Right renal pelvis (tissue), 4 donors: ENCODE measurements at regions not wholly inside any gene's neighbourhood (a gene's known extent, or its start where the extent isn't known, plus 50 kb on each side); places are given as distances from the start of the nearest gene placed in this dataset.
A peak's percentile ranks its signal among the peaks of the same experiment; 100 is the strongest.

Experiments used
- DNase-seq, 4 donors: peaks; one replicate each; pipeline ENCODE4 v3.0.0-alpha.2; 2013; ENCODE audit warnings: low read depth in 4 of 4, low spot score in 3 of 4, missing footprints in 1 of 4

- no peak for DNase-seq
Observed at GRCh38 chr3:24829629-24830229, 335.1 kb upstream of the THRB start.

- no peak for DNase-seq
Observed at GRCh38 chr3:24830230-24831152, 335.8 kb upstream of the THRB start.

DNA sequence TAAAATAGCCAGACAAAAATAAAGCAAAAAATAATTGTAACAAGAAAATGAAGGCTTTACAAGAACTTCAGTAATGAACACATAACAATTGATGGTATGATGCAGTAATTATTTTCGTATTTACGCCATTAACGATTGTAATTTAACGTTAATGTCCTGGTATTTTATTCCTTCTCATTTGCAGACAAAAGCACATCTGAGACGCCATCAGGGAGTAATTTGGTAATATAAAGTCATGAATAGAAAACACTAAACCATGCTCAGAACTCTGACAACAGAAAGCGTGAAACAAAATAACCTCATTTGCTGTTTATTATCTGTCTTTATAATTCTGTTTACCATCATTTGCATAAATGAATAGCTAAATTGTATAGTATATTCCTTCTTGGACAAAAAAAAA lies 336.6 kb upstream of the THRB start:
- DNase-seq = no peak

- no peak for DNase-seq
Observed at GRCh38 chr3:24832891-24833290, 338.2 kb upstream of the THRB start.

DNA sequence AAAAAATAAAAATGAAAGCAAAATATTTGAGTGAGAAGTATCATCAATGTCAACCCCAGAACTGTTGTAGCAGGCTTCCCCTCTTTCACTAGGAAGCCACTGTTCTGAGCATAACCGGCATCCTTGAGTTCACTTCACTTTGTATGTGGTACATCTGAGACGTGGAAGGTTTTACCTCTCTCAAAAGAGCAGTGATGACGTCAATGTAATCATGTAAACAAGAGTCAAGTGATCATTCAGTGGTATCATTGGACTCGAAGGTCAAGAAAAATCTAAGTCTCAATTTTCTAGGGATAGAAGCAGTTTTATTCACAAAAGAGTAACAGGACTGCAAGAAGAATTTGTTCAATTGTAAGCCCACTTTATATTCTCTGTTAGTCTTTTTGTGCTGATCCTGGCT lies 339.8 kb upstream of the THRB start:
- no peak for DNase-seq

- no peak for DNase-seq
Observed at GRCh38 chr3:24835510-24835909, 340.9 kb upstream of the THRB start.

DNA sequence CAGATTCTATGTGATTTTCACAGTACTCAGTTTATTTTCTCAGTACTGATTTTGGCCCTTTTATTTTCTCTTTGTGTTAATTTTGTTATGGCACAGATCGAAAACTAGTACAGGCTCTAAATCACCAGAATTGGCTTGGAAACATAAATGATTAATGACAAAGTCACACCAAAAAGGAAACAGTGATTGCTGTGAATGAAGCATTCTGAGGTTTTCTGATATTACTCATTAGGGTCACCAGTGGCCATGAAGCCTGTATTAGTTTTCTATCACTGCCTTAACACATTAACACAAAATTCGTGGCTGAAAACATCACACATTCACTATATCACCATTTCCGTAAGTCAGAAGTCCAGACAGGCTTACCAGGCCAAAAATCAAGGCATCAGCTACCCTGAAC lies 343.0 kb upstream of the THRB start:
- no peak for DNase-seq

GRCh38 chr3:24838533-24838932 lies 343.9 kb upstream of the THRB start:
- no peak for DNase-seq

- DNase-seq = no peak
Observed at GRCh38 chr3:24843955-24844354, 349.3 kb upstream of the THRB start.

DNA sequence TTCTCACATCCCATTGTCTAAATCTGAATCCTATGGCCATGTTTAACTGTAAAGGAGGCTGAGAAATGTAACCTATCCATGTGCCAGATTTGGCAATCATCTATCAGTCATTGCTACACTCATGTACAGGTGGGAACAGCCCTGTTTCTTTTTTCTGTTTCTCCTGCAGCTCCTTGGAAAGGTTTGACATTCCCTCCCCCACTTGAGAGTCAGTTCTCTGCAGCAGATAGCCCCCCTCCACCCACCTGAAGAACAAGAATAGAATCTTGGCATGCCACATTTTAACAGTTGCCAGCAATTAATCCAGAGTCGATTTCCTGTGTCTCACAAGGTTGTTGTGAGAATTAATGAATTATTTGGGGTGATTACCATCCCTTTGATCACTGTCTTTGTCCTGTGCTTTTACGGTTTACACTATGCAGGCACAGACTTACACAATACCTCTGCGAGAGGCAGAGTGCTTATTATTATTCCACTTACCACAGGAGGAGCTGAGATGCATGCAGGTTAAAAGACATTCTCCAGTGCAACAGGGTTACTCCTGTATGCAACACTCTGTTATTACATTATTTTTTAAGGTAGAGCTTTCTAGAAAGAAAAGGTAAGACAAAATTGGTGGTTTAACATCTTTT lies 351.0 kb upstream of the THRB start:
- DNase-seq = no peak

DNA sequence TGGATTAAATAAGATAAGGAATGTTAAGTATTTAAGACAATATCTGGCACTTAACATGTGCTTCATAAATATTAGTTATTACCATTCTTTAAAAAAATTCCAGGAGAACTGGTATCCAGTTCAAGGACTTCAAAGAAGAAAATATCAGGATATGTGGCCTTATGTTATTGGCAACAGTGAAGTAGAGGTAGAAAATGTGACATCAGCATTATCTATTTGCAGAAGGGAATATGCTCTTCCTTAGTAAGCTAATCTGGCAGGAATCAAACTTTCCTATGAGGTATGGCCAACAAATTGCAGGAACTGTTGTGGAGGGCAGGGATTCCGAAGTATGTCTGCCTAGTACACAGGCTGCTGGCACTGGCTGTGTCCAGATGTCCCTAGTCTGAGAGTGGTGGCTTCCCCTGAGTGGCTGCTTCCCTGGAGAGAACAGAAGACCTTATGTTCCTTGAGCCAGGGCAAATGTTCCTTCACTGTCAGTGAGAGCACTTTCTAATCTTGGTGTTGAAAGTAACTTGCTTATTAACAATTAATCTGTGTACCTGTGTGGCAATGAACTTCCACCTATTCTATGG lies 351.7 kb upstream of the THRB start:
- no peak for DNase-seq

DNA sequence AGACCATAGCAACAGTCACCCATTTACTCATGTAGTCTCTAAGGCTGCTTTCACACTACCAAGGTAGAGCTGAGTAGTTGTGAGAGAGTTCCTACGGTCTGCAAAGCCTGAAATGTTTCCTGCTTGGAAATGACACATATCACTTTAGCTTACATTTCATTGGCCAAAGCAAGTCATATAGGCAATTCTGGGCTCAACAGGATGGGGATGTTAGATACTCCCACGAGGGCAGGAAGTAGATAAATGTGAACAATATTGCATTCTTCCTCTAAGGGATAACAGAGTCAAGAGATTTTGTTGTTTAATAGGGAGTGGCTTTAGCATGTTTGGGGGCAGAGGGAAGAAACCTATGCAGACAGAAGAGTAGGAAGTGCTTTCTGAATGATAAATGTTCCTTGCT lies 355.6 kb upstream of the THRB start:
- no peak for DNase-seq

DNA sequence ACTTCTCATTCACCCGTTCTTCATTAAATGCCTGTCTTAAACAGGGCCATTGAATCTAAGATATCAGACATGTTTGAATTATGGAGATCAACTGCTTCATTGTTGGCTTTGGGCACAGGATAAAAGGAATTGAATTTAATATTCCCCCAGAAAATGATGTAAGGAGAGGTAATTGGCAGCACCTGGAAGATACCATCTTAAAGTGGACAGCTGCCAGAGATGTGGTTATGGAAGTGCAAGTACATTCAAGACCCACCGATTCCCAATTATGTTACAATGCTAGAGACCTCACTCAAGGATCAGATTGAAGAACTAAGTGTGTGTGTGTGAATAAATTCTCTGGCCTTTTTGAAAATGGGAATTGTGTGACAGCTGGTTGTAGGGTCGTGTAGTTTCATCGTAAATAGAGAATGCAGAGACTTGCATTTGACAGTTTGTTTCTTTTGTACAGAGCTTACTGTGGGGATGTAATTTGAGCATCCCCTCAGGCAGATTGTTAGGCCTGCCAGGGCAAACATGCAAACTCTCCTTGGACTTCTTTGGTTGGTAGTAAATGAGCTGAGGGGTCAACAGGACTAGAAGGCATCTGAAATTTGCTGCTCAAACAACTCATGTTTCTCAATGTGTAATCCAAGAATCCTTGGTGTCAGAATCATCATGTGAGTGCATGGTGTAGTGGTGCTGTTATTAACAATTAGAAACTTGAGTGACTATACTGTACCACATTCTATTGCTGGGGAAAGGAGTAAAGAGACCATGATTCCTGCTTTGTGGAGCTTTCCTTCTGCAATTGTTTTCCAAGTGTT lies 359.2 kb upstream of the THRB start:
- DNase-seq = no peak

GRCh38 chr3:24854748-24855147 lies 360.1 kb upstream of the THRB start:
- DNase-seq = no peak

GRCh38 chr3:24857945-24858344 lies 363.3 kb upstream of the THRB start:
- DNase-seq = no peak

DNA sequence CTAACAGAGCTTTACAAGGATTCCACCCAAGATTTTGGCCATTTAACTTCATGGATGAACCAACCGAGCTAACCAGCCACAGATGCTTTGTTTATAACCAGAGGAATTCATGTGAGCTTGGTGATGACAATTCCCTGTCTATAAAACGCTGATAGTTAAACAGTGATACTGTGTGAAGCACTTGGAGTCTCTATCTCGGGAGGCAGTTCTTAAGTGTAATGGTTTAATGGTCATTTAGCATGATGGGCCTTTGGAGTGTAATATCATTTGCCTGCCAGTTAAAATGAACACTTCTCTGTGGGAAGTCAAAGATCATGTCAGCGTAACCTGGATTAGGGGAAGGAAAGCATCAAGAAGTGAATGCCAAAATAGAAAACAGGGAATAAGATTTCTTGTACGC lies 368.6 kb upstream of the THRB start:
- DNase-seq = no peak

DNA sequence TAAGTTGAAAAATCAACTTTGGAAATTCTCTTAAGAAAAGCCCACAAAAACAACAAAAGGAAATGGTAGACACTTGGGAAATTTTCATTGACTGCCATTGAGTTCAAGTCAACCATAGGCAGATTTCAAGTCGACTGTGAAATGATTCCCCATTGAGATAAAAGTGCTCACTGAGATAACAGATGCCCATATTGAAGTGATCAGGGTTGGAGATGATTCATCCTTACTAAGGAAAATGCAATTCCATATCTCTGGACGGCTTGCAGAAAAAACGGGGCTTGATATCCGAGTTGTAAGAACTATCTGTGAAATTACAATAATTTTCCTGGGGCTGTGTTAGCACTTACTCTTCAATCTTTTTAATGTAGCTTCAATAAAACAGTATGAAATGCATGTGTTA lies 373.1 kb upstream of the THRB start:
- DNase-seq = no peak

DNA sequence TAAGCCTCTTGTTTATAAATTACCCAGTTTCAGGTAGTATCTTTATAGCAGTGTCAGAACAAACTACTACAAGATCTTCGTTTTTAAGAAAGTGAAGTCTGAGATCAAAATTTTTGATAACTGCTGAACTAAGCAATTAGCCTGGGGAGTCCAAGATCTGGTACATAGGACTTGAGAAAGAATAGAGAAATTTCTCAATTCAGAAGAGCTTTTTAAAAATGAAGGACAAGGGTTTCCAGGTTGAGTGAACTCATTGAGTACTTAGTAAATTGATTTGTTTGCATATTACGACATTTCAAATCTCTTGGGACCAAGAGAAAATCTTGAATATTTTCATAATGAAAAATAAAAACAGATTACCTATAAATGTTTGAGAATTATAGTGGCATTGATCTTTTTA lies 386.6 kb upstream of the THRB start:
- DNase-seq = no peak

- peak in 1 of 4 donors; percentile 2 for DNase-seq
Observed at GRCh38 chr3:24886501-24886900, 391.9 kb upstream of the THRB start.

- DNase-seq = no peak
Observed at GRCh38 chr3:24890012-24890411, 395.4 kb upstream of the THRB start.

- DNase-seq = no peak
Observed at GRCh38 chr3:24899373-24899772, 404.7 kb upstream of the THRB start.
